ENCODE measurements at regions not wholly inside any gene's neighbourhood (a gene's known extent, or its start where the extent isn't known, plus 50 kb on each side); places are given as distances from the start of the nearest gene placed in this dataset.

DNA sequence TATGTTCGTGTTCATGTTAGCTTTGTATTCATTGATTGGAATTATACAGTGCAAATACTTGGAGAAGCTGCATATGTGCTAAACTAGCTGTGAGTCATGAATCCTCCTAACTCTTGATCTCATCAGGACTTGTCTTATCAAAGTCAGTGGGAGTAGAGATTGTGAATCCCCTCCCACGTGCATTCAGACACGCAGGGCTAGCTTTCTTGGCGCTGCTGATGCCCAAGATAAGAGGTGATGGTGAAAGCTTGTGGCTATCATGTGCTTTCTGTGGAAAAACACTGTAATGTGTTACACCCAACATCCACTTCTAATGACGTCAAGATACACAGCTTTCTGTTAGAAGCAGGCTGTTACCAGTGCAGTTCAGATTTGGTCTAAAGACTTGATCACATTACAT, 348.7 kb upstream of the HAND2 start:
- no peak for DNase-seq (ENCODE audit: low read depth in 6 of 9, low spot score in 9 of 9)
- WGBS: 70% methylated on average over 5 of the region's 5 CpGs
- Histone ChIP-seq H3K36me3 (ENCODE audit: control insufficient read depth in 2 of 2, insufficient read depth in 2 of 2, low read length in 1 of 2) (no peaks in the 10 kb centered on the region), H3K27me3 (ENCODE audit: control insufficient read depth in 2 of 2, insufficient read depth in 1 of 2, low read length in 1 of 2) (no peaks in the 10 kb centered on the region), H3K4me1 (ENCODE audit: control insufficient read depth in 2 of 2, insufficient read depth in 2 of 2, low read length in 2 of 2) (no peaks in the 10 kb centered on the region), H3K4me3 (ENCODE audit: low read length in 2 of 2) (no peak overlapping the region), H3K9me3 (ENCODE audit: control insufficient read depth in 2 of 2, insufficient read depth in 1 of 2, low read length in 1 of 2) (no peaks in the 10 kb centered on the region), H3K27ac (ENCODE audit: low read depth in 1 of 2, low read length in 1 of 2) (no peak overlapping the region)

DNA sequence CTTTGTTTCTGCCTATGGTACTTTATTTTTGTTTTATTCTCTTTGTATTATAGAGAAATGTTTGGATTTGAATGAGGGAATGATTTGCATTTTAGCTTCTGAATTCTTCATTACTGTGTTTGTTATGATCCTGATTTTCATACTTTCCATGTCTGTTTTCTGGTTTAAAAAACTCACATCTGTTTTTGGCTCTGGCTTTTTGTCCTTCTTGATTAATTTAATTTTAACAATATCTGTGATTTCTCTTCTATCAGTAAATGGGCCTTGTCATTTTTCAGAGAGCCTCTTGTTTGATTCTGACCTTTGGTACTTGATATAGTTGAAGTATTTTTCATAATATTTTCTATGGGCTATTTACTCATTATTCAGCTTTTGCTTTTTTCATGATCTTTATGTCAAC, 341.6 kb upstream of the HAND2 start:
- DNase-seq (ENCODE audit: low read depth in 6 of 9, low spot score in 9 of 9): no peak
- Histone ChIP-seq H3K27me3 (ENCODE audit: control insufficient read depth in 2 of 2, insufficient read depth in 1 of 2, low read length in 1 of 2) (no peaks in the 10 kb centered on the region), H3K9me3 (ENCODE audit: control insufficient read depth in 2 of 2, insufficient read depth in 1 of 2, low read length in 1 of 2) (no peaks in the 10 kb centered on the region), H3K4me1 (ENCODE audit: control insufficient read depth in 2 of 2, insufficient read depth in 2 of 2, low read length in 2 of 2) (no peaks in the 10 kb centered on the region), H3K27ac (ENCODE audit: low read depth in 1 of 2, low read length in 1 of 2) (no peak overlapping the region), H3K4me3 (ENCODE audit: low read length in 2 of 2) (no peak overlapping the region), H3K36me3 (ENCODE audit: control insufficient read depth in 2 of 2, insufficient read depth in 2 of 2, low read length in 1 of 2) (no peaks in the 10 kb centered on the region)

DNA sequence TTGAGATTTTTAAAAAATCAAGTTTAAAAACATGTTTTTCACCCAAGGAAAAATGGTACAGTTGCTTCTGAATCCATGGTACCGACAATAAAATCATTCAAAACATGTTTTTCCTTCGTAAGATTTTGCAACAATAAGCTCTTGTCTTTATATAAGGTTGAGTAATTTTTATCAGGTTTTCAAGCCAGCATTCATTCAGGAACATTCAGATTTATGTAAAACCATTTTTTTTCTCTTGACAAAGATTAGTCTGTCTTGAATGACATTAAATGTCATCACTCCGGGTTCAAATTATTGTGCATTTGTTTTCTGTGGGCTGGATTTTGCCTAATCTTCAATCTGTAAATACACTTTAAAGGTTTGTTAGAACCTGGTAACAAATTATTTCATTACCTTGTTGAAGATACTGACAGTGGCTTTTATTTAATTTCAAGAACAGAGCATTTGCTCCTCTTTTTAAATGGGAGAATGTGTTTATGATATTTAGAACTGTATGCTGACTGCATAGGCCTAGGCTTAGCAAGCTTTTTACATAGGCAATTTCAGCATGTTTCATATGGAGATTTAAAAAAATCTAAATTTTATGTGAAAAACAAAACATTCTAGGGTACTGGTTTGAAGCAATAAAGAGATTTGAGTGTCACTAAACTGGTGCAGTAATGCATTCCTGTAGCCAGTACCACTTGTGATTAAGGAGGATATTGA, 336.4 kb upstream of the HAND2 start:
- 97% methylated on average over 3 of the region's 3 CpGs for WGBS
- Histone ChIP-seq H3K27ac (ENCODE audit: low read depth in 1 of 2, low read length in 1 of 2) (no peak overlapping the region), H3K4me3 (ENCODE audit: low read length in 2 of 2) (no peak overlapping the region), H3K27me3 (ENCODE audit: control insufficient read depth in 2 of 2, insufficient read depth in 1 of 2, low read length in 1 of 2) (no peaks in the 10 kb centered on the region), H3K4me1 (ENCODE audit: control insufficient read depth in 2 of 2, insufficient read depth in 2 of 2, low read length in 2 of 2) (no peaks in the 10 kb centered on the region), H3K9me3 (ENCODE audit: control insufficient read depth in 2 of 2, insufficient read depth in 1 of 2, low read length in 1 of 2) (no peaks in the 10 kb centered on the region), H3K36me3 (ENCODE audit: control insufficient read depth in 2 of 2, insufficient read depth in 2 of 2, low read length in 1 of 2) (no peaks in the 10 kb centered on the region)
- DNase-seq (ENCODE audit: low read depth in 6 of 9, low spot score in 9 of 9): no peak

DNA sequence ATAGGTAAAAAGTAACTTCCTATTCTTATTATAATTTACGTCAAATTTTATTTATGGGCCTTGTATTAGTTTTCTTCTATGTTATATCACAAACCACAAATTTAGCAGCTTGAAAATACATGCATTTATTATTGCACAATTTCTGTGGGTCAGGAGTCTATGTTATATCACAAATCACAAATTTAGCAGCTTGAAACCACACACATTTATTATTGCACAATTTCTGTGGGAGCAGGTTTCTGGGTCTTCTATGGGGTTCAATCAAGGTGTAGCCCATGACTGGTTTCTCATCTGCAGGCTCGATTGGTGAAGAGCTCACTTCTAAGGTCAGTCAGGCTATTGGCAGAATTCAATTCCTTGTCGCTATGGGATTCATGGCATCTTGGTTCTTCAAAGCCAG, 332.7 kb upstream of the HAND2 start:
- Histone ChIP-seq H3K9me3 (ENCODE audit: control insufficient read depth in 2 of 2, insufficient read depth in 1 of 2, low read length in 1 of 2) (no peaks in the 10 kb centered on the region), H3K4me3 (ENCODE audit: low read length in 2 of 2) (no peak overlapping the region), H3K27ac (ENCODE audit: low read depth in 1 of 2, low read length in 1 of 2) (no peak overlapping the region), H3K27me3 (ENCODE audit: control insufficient read depth in 2 of 2, insufficient read depth in 1 of 2, low read length in 1 of 2) (no peaks in the 10 kb centered on the region), H3K4me1 (ENCODE audit: control insufficient read depth in 2 of 2, insufficient read depth in 2 of 2, low read length in 2 of 2) (no peaks in the 10 kb centered on the region), H3K36me3 (ENCODE audit: control insufficient read depth in 2 of 2, insufficient read depth in 2 of 2, low read length in 1 of 2) (no peaks in the 10 kb centered on the region)
- WGBS: 93% methylated on average over 3 of the region's 3 CpGs
- no peak for DNase-seq (ENCODE audit: low read depth in 6 of 9, low spot score in 9 of 9)

GRCh38 chr4:173860094-173860493, 330.1 kb upstream of the HAND2 start:
- Histone ChIP-seq H3K4me3 (ENCODE audit: low read length in 2 of 2) (no peak overlapping the region), H3K36me3 (ENCODE audit: control insufficient read depth in 2 of 2, insufficient read depth in 2 of 2, low read length in 1 of 2) (no peaks in the 10 kb centered on the region)
- 91% methylated on average over 2 of the region's 2 CpGs for WGBS

DNA sequence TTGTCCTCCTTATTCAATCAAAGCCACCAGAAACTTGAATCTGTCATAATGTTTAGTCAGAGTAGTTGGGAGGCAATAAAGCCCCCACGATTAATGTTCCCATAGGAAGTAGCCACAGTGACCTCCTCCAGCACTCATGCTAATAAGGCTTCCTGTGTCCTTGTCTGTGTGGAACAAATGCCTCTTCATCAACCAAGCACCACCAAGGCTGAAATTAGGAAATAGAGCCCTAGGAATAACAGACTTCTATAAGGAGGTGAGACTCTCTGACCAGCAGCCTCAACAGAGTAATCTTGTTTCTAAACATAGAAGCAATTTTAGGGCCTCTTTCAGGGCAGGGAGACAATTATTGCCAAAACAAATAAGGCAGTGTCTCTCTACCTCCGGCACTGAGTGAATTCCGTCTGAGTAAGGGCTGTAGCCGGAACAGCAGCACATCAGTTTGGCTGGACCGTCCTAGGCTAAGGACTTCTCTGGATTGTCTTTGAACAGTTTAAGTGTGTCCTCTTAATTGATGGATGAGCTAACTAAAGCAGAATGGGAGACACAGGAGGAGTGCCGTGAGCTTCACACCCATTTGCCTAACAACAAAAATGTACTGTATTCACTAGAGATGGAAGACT, 329.2 kb upstream of the HAND2 start:
- Histone ChIP-seq H3K4me1 (ENCODE audit: control insufficient read depth in 2 of 2, insufficient read depth in 2 of 2, low read length in 2 of 2) (no peaks in the 10 kb centered on the region), H3K4me3 (ENCODE audit: low read length in 2 of 2) (no peak overlapping the region), H3K27ac (ENCODE audit: low read depth in 1 of 2, low read length in 1 of 2) (no peak overlapping the region), H3K9me3 (ENCODE audit: control insufficient read depth in 2 of 2, insufficient read depth in 1 of 2, low read length in 1 of 2) (no peaks in the 10 kb centered on the region), H3K36me3 (ENCODE audit: control insufficient read depth in 2 of 2, insufficient read depth in 2 of 2, low read length in 1 of 2) (no peaks in the 10 kb centered on the region), H3K27me3 (ENCODE audit: control insufficient read depth in 2 of 2, insufficient read depth in 1 of 2, low read length in 1 of 2) (no peaks in the 10 kb centered on the region)
- no peak for DNase-seq (ENCODE audit: low read depth in 6 of 9, low spot score in 9 of 9)
- 70% methylated on average over 6 of the region's 6 CpGs for WGBS

More at GRCh38 chr4:173860094-173860493, 330.1 kb upstream of the HAND2 start:
- DNase-seq (ENCODE audit: low read depth in 6 of 9, low spot score in 9 of 9): no peak
- Histone ChIP-seq H3K9me3 (ENCODE audit: control insufficient read depth in 2 of 2, insufficient read depth in 1 of 2, low read length in 1 of 2) (no peaks in the 10 kb centered on the region), H3K4me1 (ENCODE audit: control insufficient read depth in 2 of 2, insufficient read depth in 2 of 2, low read length in 2 of 2) (no peaks in the 10 kb centered on the region), H3K27me3 (ENCODE audit: control insufficient read depth in 2 of 2, insufficient read depth in 1 of 2, low read length in 1 of 2) (no peaks in the 10 kb centered on the region), H3K27ac (ENCODE audit: low read depth in 1 of 2, low read length in 1 of 2) (no peak overlapping the region)

DNA sequence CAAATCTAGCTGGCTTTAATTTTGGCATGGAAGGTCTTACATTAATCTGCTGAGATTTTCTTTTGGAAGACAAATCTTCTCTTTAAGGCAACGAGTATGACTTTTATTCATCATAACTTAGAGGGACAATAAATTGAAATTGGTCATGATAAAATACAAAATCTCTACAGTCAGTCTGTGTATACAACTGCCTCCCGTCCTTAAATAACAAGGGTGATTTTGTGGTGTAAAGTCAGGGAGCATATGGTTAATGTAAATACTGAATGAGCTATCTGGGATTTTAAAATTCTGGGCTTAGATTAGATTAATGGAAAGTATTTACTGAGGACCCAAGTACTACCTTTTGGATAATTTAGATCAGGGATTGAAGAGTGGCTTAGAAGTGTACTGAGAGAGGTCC, 328.4 kb upstream of the HAND2 start:
- Histone ChIP-seq H3K27me3 (ENCODE audit: control insufficient read depth in 2 of 2, insufficient read depth in 1 of 2, low read length in 1 of 2) (no peaks in the 10 kb centered on the region), H3K9me3 (ENCODE audit: control insufficient read depth in 2 of 2, insufficient read depth in 1 of 2, low read length in 1 of 2) (no peaks in the 10 kb centered on the region), H3K4me1 (ENCODE audit: control insufficient read depth in 2 of 2, insufficient read depth in 2 of 2, low read length in 2 of 2) (no peaks in the 10 kb centered on the region), H3K27ac (ENCODE audit: low read depth in 1 of 2, low read length in 1 of 2) (no peak overlapping the region), H3K36me3 (ENCODE audit: control insufficient read depth in 2 of 2, insufficient read depth in 2 of 2, low read length in 1 of 2) (no peaks in the 10 kb centered on the region), H3K4me3 (ENCODE audit: low read length in 2 of 2) (no peak overlapping the region)
- WGBS: 91% methylated on average over 2 of the region's 2 CpGs
- DNase-seq (ENCODE audit: low read depth in 6 of 9, low spot score in 9 of 9): no peak

- no peak overlapping the region for H3K27ac ChIP-seq (ENCODE audit: low read depth in 1 of 2, low read length in 1 of 2)
- no peaks in the 10 kb centered on the region for H3K4me1 ChIP-seq (ENCODE audit: control insufficient read depth in 2 of 2, insufficient read depth in 2 of 2, low read length in 2 of 2)
- 94% methylated on average over 1 of the region's 1 CpG for WGBS
- H3K36me3 ChIP-seq (ENCODE audit: control insufficient read depth in 2 of 2, insufficient read depth in 2 of 2, low read length in 1 of 2): no peaks in the 10 kb centered on the region
- H3K27me3 ChIP-seq (ENCODE audit: control insufficient read depth in 2 of 2, insufficient read depth in 1 of 2, low read length in 1 of 2): no peaks in the 10 kb centered on the region
- no peak for DNase-seq (ENCODE audit: low read depth in 6 of 9, low spot score in 9 of 9)
- no peaks in the 10 kb centered on the region for H3K9me3 ChIP-seq (ENCODE audit: control insufficient read depth in 2 of 2, insufficient read depth in 1 of 2, low read length in 1 of 2)
- no peak overlapping the region for H3K4me3 ChIP-seq (ENCODE audit: low read length in 2 of 2)
Measured at GRCh38 chr4:173857828-173858227, 327.8 kb upstream of the HAND2 start.

DNA sequence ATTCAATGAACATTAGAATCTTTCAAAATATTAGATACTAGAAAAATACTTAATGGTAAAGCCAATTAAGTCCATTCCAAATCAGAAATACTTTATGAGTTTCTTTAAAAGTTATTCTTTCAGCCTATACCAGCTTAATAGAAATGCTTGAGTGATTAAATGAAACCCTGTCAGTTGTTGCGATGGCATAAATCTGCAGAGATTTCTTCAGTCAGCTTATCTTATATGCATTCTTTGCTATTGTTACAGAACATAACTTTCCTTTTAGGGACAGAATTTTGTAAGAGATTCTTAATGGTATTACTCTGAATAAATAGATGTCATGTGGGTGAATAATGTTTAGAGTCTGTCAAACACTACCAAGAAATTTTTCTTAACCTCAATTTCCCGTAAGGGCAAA, 325.0 kb upstream of the HAND2 start:
- DNase-seq (ENCODE audit: low read depth in 6 of 9, low spot score in 9 of 9): no peak
- Histone ChIP-seq H3K9me3 (ENCODE audit: control insufficient read depth in 2 of 2, insufficient read depth in 1 of 2, low read length in 1 of 2) (no peaks in the 10 kb centered on the region), H3K4me3 (ENCODE audit: low read length in 2 of 2) (no peak overlapping the region), H3K4me1 (ENCODE audit: control insufficient read depth in 2 of 2, insufficient read depth in 2 of 2, low read length in 2 of 2) (no peaks in the 10 kb centered on the region), H3K36me3 (ENCODE audit: control insufficient read depth in 2 of 2, insufficient read depth in 2 of 2, low read length in 1 of 2) (no peaks in the 10 kb centered on the region), H3K27ac (ENCODE audit: low read depth in 1 of 2, low read length in 1 of 2) (no peak overlapping the region), H3K27me3 (ENCODE audit: control insufficient read depth in 2 of 2, insufficient read depth in 1 of 2, low read length in 1 of 2) (no peaks in the 10 kb centered on the region)
- WGBS: 98% methylated on average over 2 of the region's 2 CpGs

Data from thymus (tissue), 11 donors.